HG03354 (cell line): ENCODE measurements at regions not wholly inside any gene's neighbourhood (a gene's known extent, or its start where the extent isn't known, plus 50 kb on each side); places are given as distances from the start of the nearest gene placed in this dataset.

Source experiments
- ATAC-seq: cut with Tn5 transposase; IDR thresholded peaks from one replicate; pipeline ENCODE4 v1.9.1; 2021; ENCODE audit warnings: mild to moderate bottlenecking; ENCODE audit not compliant: unreplicated experiment, poor library complexity, severe bottlenecking

DNA sequence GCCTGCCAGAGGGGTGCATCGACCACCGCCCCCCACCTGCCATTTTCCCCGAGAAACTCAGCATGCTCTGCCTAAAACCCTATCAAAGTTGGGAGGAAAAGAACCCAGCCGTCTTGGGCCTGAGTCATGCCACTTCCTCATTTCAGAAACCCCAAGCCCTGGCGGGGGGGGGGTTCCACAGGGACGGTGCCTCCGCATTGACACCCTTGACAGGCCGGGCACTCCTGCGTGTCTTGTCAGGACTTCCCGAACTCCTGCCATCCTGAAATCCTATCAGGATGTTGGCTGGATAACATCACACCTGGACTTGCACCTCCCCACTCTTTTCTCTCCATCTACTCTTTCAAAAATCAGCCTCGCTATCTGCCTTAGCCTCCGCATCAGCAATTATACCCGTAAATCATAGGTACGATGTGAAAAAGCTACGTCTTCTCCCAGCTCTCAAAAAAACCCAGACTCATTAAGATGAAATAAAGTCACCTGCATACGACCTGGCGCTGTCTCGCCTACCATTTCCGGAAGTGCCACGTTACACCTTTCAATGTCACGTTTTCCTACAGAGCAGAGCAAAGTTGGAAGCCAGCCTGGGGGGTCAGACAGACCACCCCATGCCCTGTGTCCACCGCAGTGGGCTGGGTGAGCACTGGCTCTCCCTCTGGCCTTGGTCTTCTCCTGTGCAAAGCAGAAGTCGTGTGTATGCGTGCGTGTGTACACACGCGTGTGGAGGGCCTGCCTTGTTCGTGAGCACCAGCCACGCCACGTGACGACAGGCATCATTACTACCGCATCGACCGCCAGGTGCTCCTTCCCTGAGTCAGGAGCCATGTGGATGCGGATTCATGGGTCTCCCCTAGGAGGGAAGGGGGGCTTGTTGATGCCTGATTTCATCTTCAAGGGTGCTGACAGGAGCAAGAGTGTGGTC is 96.7 kb downstream of the RFLNA start:
- ATAC-seq: peak; percentile 54

DNA sequence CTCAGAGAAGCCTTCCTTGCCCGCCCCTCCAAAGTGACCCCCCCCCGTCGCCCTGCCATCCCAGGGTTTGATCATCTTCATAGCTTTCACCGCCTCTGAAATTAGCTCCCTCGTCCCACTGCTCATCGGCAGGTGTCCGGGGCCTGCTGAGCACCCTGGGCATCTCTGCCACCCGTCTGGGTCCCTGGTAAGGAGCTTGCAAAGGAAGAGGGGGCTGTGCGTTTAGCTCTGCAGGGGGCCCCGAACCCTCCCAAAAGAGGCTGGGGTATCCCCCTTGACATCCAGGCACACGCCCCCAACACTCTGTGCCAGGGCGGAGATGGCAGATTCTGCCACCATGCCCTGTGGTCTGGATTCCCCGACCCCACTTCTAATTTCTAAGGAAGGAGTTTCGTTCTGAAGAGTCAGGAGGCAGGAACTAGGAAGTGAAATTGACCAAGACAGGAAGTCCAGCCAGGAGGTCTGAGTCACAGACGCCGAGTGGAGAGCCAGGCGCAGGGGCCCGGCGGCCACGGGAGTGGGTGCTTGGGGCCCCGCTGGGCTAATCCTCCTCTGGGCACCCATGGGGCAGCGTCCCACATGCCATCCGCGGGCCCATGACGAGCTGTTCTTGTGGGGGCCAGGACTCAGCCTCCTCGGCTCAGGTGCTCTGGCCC is 95.7 kb downstream of the RFLNA start:
- ATAC-seq: peak; percentile 37

DNA sequence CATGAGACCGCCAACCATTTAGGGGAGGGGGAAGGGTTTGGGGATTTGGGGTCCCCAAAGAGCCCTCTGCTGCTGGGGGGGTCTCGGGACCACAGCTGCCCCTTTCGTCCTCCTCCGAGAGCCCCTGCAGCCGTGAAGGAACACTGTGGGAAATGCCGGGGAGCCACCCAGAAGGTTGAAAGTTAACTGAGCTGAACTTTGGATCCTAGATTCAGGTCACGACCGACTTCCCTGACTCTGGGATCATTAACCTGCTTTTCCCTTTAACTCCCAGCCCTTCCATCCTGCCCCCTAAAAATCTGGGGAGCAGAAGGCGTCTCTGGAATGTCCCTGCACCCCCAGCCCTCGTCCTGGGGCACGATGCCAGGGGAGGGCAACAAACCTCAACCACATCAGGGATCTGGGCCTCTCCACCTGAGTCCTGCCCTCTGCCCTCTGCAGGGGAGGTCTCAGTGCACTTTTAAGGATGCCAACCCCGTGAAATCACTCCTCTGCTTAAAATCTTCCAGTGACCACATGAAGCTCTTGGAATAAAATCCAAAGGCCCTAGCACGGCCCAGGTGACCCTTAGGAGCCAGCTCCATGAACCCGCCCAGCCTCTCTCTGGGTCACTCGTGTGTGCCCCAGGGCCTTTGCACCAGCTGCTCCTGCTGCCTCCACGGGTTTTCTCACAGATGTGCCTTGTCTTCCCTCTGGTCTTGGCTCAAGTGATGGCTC is 95.0 kb downstream of the RFLNA start:
- ATAC-seq: no peak

DNA sequence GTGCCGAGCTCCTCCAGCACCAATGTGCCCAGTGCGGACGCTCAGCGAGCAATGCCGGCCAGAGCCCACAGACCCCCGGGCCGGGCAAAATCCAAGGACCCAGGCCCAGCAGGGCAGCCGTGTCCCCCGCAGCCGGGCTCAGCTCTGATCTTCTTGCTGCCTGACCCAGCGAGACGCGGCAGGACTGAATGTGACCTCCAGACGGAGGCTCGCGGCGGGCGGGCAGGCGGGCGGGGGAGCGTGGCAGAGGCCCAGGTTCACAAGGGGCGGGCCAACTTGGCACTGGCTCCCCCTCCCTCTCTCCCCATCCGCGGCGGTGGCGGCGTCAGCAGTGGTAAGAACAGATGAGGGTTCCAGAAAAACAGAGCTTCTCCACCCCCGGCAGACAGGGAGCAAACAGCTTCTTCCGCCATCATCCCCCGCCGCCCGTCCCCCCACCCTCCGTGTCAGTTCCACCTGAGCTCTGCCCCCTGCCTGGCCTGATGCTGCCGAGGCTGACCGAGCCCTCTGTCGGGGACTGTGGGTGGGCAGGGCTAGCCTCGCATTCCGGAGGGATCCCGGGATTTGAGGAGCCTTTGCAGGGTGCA is 94.3 kb downstream of the RFLNA start:
- peak; percentile 39 for ATAC-seq

DNA sequence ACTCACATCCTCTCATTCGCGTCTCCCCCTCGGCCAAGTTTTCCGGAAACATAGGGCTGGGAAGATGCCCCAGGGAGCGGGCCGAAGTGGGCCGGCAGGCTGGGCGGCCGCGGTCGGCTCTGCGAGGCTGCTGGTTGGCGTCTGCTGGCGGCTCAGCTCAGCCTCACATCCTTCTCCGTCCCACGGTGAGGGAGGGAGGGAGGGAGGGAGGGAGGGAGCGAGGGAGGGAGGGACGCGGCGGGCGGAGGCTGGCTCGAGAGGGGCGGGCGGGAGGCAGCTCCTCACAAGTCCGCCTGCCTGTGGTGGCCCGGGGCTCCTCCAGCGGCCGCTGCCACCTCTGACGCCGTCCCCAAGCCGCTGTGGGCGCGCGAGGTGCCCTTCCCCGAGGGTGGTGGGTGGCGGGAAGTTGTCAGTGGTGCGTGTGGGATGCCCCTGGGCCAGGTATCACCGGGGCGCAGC is 93.8 kb downstream of the RFLNA start:
- ATAC-seq: peak; percentile 22

DNA sequence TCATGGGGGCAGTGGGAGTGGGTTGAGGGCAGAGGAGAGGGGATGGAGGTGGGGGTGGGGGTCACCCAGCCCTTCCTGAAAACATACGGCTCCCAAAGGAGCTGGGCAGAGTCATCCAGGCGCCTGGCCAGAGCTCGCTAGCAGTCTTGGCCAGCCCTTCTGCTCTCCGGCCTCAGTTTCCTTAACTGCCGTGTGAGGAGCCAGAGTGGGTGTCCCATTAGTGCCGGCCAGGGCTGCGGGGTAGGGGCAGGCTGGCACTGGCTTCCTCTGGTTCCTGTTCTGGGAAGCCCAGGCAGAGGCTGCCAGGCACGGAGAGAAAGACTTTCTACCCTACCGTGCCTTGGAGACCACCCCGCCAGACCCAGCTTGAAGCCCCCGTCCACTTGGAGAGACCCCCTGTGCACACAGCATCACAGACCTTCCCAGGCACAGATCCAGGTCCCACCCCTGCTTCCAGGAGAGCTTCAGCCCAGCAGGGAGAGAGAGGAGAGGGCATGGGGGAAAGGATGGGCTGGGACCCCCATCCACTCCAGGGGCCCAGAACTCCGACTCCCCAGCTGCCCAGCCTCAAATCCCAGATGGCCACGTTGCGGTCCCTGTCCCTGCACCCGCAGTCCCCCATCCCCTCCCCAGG is 93.3 kb downstream of the RFLNA start:
- no peak for ATAC-seq

DNA sequence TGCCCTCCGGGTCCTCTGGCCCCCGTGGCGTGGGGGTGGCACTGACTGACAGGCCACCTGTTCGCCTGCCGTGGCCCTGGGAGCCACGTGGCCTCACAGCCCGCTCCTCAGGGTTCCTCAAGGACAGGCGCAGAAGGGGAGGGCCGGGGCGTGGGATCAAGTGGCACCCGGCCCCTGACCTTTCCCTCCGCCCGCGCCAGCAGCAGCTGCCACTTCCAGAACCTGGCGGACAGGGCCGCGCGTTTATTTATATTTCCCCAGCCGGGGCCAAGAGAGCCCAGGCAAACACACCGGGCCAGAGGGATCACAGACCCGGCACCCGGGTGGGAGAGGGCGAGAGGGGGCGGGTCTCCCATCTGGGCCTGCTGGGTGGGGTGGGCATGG is 92.6 kb downstream of the RFLNA start:
- no peak for ATAC-seq

DNA sequence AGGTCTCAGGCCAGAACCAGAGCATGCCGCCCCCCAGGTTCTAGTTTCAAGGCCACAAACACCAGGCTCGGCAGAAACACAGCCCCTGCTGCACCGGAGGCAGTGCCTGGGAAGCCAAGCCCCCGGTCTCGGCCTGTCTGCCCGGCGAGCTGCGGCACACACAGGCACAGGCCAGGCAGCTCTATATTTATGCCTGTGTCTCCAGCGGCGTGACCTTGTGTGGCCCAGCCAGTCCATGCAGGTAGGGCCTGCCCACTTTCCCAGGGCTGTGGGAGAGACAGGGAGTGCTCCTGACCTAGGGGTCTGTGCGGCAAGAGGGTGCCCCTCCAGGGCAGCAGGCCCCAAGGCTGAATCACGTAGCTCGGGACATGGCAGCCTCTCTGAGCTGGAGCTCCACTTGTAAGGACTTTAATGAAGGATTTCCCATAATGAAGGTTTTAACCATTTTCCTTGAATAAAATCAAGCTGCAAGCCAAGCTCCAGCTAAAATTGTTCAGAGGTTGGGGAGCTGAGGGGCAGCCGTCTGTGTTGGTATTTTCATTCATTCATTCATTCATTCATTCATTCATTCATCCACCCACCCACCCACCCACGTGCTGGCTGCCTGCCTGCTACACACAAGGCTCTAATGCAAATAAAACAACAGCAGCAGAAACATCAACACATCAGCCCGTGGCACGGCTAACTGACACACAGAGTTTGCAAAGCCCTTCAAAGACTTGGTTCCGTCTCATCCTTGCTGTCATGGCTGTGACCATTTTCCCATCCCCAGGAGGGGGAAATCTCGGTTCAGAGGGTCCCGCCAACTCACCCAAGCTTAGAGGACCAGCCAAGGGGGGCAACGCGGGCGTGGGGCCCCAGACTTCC is 92.0 kb downstream of the RFLNA start:
- ATAC-seq: no peak

DNA sequence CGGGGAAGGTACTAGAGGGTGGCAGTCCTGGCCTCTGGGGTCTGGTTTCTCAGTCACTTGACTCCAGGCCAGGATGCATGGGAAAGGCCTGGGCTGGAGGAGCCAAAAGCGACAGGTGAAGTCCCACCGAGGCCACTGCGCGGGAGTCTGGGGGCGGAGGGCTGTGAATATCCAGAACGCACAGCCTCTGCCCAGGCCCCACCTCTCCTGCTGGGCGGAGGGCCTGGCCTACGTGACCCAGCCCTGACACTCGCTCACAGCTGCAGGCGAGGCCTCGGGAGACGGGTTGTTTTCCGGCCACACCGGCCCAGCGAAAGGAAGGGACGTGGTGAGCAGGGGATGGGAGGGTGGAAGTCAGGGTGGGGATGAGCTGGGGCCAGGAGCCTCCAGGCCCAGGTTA is 91.2 kb downstream of the RFLNA start:
- ATAC-seq: no peak

DNA sequence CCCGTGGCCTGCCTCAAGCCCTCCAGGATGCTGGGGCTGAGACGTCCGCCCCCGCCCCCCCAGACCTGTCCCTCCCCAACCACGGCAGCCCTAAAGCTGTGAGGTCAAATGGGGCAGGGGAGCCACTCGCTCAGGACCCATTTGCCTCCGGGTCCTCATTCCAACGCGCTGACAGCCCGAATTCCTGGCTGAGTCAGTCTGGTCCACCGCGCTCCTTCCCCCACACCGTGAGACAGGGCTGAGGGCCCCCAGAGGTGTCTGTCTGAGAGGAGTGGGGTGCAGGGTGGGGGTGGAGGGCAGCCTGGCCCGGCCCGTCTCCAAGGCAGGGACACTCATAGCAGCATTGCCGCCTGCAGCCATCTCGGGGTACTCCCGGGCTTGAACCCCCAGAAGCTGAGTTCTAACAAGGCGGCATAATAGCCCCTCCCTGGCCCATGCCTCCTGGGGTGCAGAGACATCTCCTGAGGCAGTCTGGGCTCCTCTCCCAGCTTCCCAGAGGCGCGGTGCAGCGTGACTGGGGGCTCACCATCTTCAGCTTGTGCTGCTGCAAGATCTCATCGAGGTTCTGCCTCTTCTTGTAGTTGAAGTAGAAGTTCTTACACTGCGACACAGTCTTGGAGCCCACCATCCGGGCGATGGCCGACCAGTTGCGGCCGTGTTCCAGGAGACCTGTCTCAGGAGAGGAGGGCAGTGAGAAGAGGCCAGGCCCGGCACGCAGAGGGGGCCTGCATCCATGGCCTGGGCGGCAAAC is 90.5 kb downstream of the RFLNA start:
- no peak for ATAC-seq

DNA sequence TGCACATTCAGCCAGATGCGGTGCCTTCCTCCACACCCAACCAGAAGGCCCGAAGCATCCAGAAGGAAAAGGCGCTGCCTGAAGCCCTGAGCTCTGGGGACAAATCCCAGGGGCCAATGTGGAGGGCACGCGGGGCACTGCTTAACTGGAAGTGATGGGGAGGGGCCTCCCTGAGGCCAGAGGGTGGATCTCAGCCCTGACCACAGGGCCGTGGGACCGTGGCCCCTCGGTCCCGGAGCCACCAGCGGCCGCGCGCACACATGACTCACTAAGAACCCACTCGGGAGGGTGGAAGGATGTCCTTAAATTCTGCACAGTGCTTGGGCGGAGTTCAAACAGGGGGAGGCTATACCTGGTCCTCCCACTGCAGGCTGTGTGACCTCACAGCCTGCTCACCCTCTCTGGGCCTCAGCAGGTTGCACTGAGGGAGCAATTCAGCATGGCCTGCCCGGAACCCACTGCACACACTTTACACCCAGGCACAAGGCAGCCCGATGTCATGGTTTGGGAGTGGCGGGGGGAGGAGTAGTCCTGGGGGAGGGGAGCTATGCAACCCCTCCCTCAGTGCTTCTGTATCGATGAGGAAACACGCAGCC is 89.5 kb downstream of the RFLNA start:
- no peak for ATAC-seq

DNA sequence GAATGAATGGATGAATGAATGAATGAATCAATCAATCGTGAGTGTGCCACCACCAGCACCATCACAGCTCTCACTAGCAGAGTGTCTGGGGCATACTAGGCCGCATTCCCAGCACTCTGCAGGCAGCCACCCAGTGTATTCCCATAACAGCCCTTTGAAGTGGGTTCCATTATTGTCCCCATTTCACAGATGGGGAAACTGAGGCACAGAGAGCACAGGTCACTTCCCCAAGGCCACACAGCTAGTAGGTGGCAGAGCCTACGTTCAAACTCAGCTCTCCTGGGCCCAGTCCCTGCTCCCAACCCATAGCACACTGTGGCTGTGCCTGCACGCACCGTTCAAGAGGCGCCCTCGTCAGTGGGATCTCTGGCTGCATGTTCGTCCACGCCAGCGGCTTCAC is 88.1 kb downstream of the RFLNA start:
- ATAC-seq: no peak

DNA sequence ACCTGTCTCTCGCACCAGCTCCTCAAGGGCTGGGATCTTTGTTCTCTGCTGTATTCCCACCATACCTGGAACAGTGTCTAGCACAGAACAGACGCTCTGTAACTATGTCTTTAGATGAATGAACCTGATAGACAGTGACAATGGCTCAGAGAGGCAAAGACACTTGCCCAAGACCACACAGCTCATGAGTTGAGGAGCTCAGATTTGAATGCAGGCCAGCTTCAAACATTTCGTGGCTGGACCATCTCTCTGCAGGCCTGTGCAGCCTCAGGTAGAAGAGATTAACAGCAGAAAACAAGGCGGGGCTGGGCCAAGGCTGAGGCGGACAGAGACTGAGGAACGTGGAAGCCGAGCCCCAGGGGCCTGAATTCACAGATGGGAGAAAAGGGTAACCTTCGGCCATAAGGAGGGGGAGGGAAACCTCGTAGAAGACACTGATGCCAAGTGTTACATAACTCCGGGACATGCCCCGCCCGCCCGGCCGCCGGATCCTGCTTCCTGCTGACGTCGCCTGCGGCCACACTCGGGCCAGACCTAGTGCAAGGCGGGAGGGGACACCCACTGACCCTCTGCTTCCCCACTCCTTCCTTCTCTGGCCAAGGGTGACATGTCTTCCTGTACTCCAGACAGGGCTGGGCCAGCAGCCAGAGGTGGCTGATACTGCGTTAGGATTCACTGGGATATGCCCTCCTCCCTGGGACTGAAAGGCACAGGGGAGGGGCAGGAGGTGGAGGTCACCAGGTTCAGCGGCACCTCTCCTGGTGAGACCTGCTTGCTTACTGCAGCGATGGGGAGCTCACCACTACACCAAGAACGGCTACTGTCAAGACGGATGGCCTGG is 86.8 kb downstream of the RFLNA start:
- ATAC-seq: no peak

DNA sequence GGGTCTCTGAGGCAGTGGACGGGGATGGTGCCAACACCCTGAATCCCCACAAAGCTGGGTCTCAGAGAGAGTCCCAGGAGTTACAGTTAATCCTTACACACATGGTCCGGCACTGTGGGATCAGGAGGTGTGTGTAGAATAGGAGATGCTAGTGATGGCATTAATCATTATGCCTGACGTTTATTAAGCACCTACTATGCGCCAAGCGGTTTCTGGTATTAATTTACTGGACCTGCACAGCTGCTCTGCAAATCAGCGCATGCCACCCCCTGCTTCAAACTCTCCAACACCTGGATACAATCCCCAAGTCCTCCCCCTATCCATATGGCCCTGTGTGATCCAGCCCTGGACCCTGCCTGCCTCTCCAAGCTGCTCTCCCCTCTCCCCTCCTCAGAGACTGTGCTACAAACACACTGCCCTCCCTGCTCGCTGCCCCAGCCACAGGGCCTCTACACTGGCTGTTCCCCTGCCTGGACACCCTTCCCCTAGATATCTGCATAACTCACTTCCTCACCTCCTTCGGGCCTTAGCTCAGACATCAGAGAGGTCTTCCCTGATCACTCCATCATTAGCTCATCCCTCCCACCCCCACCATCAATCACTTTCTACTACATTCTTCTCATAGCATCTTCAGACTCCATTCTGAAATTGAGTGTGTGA is 86.0 kb downstream of the RFLNA start:
- ATAC-seq: no peak

DNA sequence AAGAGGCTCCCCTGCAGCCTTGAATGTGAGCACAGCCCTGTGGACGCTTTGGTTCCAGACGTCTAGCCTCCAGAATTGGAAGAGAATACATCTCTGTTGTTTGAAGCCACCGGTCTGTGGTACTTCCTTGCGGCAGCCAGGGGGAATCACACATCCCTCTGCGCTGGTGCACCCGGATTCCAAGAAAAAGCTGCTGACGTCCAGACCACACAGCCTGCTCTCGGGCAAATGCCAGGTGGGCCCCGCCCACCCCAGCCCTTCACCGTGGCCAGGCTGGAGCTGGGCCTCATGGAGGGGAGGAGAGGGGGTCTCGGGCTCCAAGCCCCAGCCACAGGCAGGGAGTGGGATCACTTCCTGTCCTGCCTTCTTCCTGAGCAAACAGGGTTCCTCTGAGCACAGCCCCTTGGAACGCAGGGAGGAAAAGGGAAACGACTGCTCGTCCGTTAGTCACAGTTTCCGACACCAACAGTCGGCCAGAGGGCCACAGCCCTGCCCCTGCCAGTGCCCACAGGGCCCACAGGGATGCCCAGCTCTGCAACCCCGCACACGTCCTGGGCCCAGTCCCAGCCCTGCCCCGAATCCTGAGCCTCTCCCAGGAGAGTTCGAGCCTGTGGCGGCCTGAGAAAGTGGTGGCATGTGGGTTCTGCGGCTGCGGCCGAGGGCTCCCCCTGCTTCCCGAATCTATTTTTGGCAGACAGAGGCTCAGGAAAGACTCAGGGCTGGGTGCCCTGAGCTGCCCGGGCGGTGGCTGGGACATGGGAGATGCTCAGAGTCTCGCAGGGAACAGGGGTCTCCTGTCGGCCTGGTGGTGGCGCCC is 85.3 kb downstream of the RFLNA start:
- no peak for ATAC-seq
